H1 (cell line): ENCODE measurements at regions not wholly inside any gene's neighbourhood (a gene's known extent, or its start where the extent isn't known, plus 50 kb on each side); places are given as distances from the start of the nearest gene placed in this dataset.

Source experiments
- ASH2L ChIP-seq: fragments of 200-600, 300-600 bp; sonication (generic); IDR thresholded peaks from one replicate; pipeline ENCODE4 v1.7.1; 2017; ENCODE audit warnings: low read length
- BACH1 ChIP-seq: IDR thresholded peaks from 2 replicates; pipeline ENCODE4 v1.6.1; 2012; ENCODE audit warnings: low read length, improper control_type of control experiment
- MAFK ChIP-seq: IDR thresholded peaks from 2 replicates; pipeline ENCODE4 v1.6.1; 2012; ENCODE audit warnings: low read depth, mild to moderate bottlenecking, improper control_type of control experiment, low read length
- RFX5 ChIP-seq: IDR thresholded peaks from 2 replicates; pipeline ENCODE4 v1.6.1; 2011; ENCODE audit warnings: low read depth, low read length, improper control_type of control experiment, borderline replicate concordance
- SIN3A ChIP-seq, 2 experiments: IDR thresholded peaks in 1 of 2; conservative IDR thresholded peaks in 1 of 2; 2 replicates each; pipeline ENCODE4 v1.6.1; 2011 to 2012; ENCODE audit warnings: low read length in 2 of 2, improper control_type of control experiment in 1 of 2, low read depth in 1 of 2, mild to moderate bottlenecking in 1 of 2
- SP2 ChIP-seq: IDR thresholded peaks from 2 replicates; pipeline ENCODE4 v1.6.1; 2012; ENCODE audit warnings: mild to moderate bottlenecking, low read length, inconsistent platforms
- TAF7 ChIP-seq: optimal IDR thresholded peaks from 2 replicates; pipeline ENCODE3; 2011; ENCODE audit warnings: low read depth, mild to moderate bottlenecking, inconsistent platforms, low read length, moderate library complexity, borderline replicate concordance

DNA sequence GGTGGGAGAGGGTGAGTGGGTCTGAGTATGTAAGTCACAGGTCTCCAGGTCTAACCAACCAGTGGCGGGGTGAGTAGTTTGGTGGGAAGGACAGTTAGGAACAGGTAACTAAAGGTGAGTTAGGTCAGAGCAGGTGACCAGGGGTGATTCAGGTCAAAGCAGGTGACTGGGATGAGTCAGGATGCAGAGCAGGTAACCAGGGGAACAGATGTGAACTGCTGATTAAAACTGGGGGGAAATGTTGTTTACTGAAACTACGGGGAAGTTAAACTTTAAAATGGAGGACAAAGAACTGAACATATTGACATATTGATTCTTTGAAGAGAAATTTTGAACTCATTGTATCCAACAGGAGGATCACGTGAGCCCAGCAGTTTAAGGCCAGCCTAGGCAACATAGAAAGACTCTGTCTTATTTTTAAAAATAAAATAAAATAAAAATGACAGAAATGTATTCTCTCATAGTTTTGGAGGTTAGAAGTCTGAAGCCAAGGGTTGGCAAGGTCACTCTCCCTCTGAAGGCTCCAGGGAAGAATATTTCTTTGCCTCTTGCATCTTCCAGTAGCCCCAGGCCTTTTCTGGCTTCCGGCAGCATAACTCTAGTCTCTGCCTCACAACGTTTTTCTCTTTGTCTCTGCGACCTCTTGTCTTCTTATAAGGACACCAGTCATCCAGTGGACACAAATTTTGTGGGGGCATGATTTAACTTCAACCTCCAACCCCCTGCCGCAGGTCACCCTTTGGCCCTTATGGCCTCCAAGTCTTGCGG is 64.3 kb upstream of the TINAGL1 start (continued):
- TF ChIP-seq SIN3A (conservative IDR thresholded peaks at IDR 0.05 in 1 of 2, IDR thresholded peaks at IDR 0.05 in 1 of 2; ENCODE audit: low read depth in 1 of 2, low read length in 2 of 2) = no peak
- TF ChIP-seq MAFK = no peak
- TF ChIP-seq RFX5 = no peak
- TF ChIP-seq SP2 = no peak
- no peak for TF ChIP-seq TAF7
- TF ChIP-seq ASH2L = no peak
- TF ChIP-seq BACH1 = no peak
- TF ChIP-seq, all 59 proteins: peak for 0
